ENCODE measurements at regions not wholly inside any gene's neighbourhood (a gene's known extent, or its start where the extent isn't known, plus 50 kb on each side); places are given as distances from the start of the nearest gene placed in this dataset.
A peak's percentile ranks its signal among the peaks of the same experiment; 100 is the strongest.

DNA sequence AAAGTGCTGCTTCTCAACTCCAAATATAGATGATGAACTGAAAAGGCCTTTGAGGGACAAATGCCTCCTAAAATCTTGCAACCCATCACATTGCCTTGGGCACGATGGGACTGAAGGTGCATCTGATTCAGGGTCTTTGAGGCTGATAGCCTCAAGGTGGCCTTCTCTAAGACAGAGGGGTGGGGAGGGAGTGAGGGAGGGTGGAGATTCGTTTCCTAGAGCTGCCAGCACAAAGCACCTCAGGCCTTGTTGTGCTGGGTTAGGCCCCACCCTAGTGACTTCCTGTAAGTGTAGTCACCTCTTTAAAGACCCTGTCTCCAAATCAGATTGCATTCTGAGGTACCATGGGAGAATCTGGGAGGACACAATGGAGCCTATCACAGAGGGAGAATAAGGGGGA is 57.1 kb downstream of the BARX1 start:
- ATAC-seq (ENCODE audit: low FRiP score in 2 of 2) (no peak), DNase-seq (no peak)
- no peak for TF ChIP-seq POLR2A (IDR thresholded peaks at IDR 0.05)
- TF ChIP-seq, protein P1, sequence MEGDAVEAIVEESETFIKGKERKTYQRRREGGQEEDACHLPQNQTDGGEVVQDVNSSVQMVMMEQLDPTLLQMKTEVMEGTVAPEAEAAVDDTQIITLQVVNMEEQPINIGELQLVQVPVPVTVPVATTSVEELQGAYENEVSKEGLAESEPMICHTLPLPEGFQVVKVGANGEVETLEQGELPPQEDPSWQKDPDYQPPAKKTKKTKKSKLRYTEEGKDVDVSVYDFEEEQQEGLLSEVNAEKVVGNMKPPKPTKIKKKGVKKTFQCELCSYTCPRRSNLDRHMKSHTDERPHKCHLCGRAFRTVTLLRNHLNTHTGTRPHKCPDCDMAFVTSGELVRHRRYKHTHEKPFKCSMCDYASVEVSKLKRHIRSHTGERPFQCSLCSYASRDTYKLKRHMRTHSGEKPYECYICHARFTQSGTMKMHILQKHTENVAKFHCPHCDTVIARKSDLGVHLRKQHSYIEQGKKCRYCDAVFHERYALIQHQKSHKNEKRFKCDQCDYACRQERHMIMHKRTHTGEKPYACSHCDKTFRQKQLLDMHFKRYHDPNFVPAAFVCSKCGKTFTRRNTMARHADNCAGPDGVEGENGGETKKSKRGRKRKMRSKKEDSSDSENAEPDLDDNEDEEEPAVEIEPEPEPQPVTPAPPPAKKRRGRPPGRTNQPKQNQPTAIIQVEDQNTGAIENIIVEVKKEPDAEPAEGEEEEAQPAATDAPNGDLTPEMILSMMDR (IDR thresholded peaks at IDR 0.05): no peak
- no peak for TF ChIP-seq EP300 (IDR thresholded peaks at IDR 0.05)
- Histone ChIP-seq H3K36me3 (no peaks in the 10 kb centered on the region), H3K27ac (no peak overlapping the region), H3K9me3 (peaks cover 0 to 10% (median 6%) of the 10 kb centered on the region in 4 donors), H3K4me1 (no peaks in the 10 kb centered on the region), H3K27me3 (no peaks in the 10 kb centered on the region), H3K4me3 (no peak overlapping the region)
- WGBS, 2 donors: 53 to 54% methylated on average over 2 of the region's 2 CpGs

DNA sequence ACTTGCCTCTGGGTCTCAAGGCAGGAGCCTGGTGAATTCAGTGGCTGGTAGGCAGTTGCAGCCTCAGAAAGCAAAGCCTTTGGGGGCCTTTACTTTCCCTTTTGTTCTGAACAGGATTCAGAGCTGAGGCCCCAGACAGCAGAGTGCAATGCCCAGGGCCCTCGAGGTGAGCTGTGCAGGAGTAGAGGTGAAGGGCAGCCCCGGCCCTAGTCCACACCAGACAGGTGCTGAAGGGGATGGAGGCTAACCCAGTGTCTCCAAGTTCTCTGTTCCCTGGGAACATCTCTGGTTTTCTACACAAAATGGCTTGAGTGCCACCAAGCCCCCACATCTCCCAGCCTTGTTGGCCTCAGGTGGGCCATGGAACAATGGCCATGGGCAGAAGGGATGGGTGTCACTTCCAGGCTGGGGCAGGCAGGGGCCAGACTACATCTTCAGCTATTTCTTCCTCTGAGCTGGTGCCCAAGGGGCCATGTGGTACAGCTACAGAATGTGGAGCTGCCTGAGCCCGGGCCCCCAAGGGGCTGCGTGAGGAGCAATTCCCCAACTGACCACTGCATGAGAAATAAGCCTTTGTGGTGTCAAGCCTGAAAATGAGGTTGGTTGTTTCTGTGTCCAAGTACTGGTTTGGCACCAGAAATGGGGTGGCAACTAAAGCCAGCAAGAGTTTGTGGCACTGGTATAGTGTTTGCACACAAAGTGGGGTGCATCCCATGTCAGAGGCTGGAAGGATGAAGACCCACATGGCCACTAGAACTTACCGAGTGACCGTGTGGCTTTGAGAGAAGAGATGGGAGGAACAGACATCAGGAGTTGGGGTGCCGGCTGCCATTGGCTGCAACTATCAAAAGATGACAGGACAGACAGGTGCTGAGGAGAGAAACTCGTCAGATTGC is 57.8 kb downstream of the BARX1 start:
- peaks cover 0 to 15% (median 9%) of the 10 kb centered on the region in 4 donors for H3K9me3 ChIP-seq
- DNase-seq: peak; percentile 12 to 17
- TF ChIP-seq EP300 (IDR thresholded peaks at IDR 0.05) (no peak), POLR2AphosphoS5 (IDR thresholded peaks at IDR 0.05) (no peak), POLR2A (IDR thresholded peaks at IDR 0.05) (no peak)
- TF ChIP-seq, protein P1 (IDR thresholded peaks at IDR 0.05): no peak
- H3K36me3 ChIP-seq: no peaks in the 10 kb centered on the region
- H3K27me3 ChIP-seq: no peaks in the 10 kb centered on the region
- no peak overlapping the region for H3K4me3 ChIP-seq
- no peak for ATAC-seq (ENCODE audit: low FRiP score in 2 of 2)
- WGBS, 2 donors: 91 to 95% methylated on average over 7 to 8 of the region's 8 CpGs
- H3K4me1 ChIP-seq: no peaks in the 10 kb centered on the region
- H3K27ac ChIP-seq: no peak overlapping the region

DNA sequence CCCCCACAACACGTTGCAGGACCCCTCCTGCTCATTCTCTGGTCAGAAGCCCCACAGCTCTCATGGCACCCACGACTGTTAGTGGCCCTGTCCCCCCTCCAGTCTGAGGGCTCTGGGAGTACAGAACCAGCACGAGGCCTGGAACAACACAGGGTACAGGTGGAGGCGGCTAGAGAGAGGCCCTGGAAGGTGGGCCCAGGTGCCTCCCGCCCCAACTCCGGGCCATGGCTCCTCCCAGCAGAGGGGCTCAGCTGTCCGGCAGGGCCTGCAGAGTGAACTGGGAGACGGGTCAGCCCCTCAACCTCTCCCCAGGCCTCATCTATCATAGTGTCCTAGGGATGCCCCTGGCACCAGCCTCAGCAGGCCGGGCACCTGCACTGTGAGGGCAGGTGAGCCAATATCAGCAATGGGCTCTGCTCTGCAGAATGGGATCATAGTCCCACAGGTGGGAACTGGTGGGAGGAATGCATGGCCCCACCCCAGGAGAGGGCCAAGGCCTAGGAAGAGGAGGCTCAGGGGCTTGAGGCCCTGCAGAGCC is 58.6 kb downstream of the BARX1 start:
- H3K27ac ChIP-seq: no peak overlapping the region
- peaks cover 0 to 15% (median 9%) of the 10 kb centered on the region in 4 donors for H3K9me3 ChIP-seq
- peak in 1 of 2 donors; percentile 15 for DNase-seq
- no peak for ATAC-seq (ENCODE audit: low FRiP score in 2 of 2)
- no peaks in the 10 kb centered on the region for H3K36me3 ChIP-seq
- 75 to 94% methylated on average over 6 to 9 of the region's 9 CpGs for WGBS, 2 donors
- TF ChIP-seq, protein P1 (IDR thresholded peaks at IDR 0.05): no peak
- TF ChIP-seq POLR2A (IDR thresholded peaks at IDR 0.05) (no peak), POLR2AphosphoS5 (IDR thresholded peaks at IDR 0.05) (no peak), EP300 (IDR thresholded peaks at IDR 0.05) (no peak)
- H3K27me3 ChIP-seq: no peaks in the 10 kb centered on the region
- no peak overlapping the region for H3K4me3 ChIP-seq
- no peaks in the 10 kb centered on the region for H3K4me1 ChIP-seq

DNA sequence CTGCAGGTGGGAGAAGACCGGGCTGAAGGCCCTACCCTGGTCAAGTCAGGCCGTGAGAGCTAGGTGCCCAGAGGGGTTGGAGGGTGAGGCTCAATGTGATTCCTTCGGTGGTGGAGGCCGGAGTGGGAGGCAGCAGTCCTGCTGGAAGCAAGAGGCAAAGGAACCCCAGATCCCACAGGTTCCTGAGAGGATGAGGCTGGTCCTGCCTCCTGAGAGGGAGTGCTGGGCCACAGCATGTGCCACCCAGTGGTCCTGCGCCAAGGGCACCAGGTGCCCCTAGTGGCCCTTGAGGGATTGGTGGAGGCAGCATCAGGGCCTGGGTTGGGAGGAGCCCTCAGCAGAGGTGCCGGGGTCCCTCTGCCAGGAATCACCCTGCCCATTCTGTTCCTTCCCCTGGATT is 59.1 kb downstream of the BARX1 start:
- Histone ChIP-seq H3K27me3 (no peaks in the 10 kb centered on the region), H3K9me3 (peaks cover 0 to 15% (median 9%) of the 10 kb centered on the region in 4 donors), H3K27ac (no peak overlapping the region), H3K4me3 (no peak overlapping the region), H3K36me3 (no peaks in the 10 kb centered on the region), H3K4me1 (no peaks in the 10 kb centered on the region)
- ATAC-seq (ENCODE audit: low FRiP score in 2 of 2) (no peak), DNase-seq (peak in 1 of 2 donors; percentile 5)
- WGBS, 2 donors: 90 to 93% methylated on average over 3 to 5 of the region's 6 CpGs
- TF ChIP-seq POLR2AphosphoS5 (IDR thresholded peaks at IDR 0.05) (no peak), EP300 (IDR thresholded peaks at IDR 0.05) (no peak), POLR2A (IDR thresholded peaks at IDR 0.05) (no peak)
- TF ChIP-seq, protein P1 (IDR thresholded peaks at IDR 0.05): no peak

Measured in upper lobe of left lung (tissue), 6 donors.